Adrenal gland (tissue), 9 donors: ENCODE measurements at regions not wholly inside any gene's neighbourhood (a gene's known extent, or its start where the extent isn't known, plus 50 kb on each side); places are given as distances from the start of the nearest gene placed in this dataset.

Experiments
- DNase-seq, 7 donors: peaks; one replicate each; pipeline ENCODE4 v3.0.0-alpha.2; 2019 to 2020
- H3K27ac ChIP-seq, 5 donors: fragments of 200-600 bp; sonication (generic) in 4 of 5; 1 replicate in 3 of 5; 2 replicates in 2 of 5; pipeline versions ENCODE4 v1.5.1 to v1.8.0; 2016 to 2020; ENCODE audit warnings: mild to moderate bottlenecking in 1 of 5
- H3K27me3 ChIP-seq: fragments of 200-600 bp; 2 replicates; pipeline ENCODE4 v1.8.0; 2021
- H3K36me3 ChIP-seq, 2 donors: fragments of 200-600 bp; replicated peaks in 1 of 2; 1 replicate in 1 of 2; 2 replicates in 1 of 2; pipeline versions ENCODE4 v1.5.1 to v1.8.0; 2018 to 2022
- H3K4me1 ChIP-seq, 2 donors: fragments of 200-600 bp; replicated peaks in 1 of 2; 1 replicate in 1 of 2; 2 replicates in 1 of 2; pipeline versions ENCODE4 v1.5.1 to v1.8.0; 2018 to 2021
- H3K4me3 ChIP-seq, 4 donors: fragments of 200-600 bp; sonication (generic) in 3 of 4; one replicate each; pipeline ENCODE4 v1.5.1; 2016 to 2018
- H3K9me3 ChIP-seq, 3 donors: fragments of 200-600 bp; sonication (generic) in 1 of 3; replicated peaks in 1 of 3; 1 replicate in 2 of 3; 2 replicates in 1 of 3; pipeline versions ENCODE4 v1.5.1 to v1.8.0; 2016 to 2021
- POLR2A ChIP-seq, 2 donors: fragments of 450-650 bp; IDR thresholded peaks; one replicate each; pipeline ENCODE4 v1.6.1; 2017; ENCODE audit warnings: antibody characterized with exemption in 2 of 2, mild to moderate bottlenecking in 2 of 2, moderate library complexity in 1 of 2
- WGBS, 4 donors: extraction: QIAGEN DNeasy Blood & Tissue Kit in 2 of 4; methylation state at CpG; one replicate each; pipeline versions ENCODE4 v1.1.5 to v1.1.7; 2013 to 2017; 5-methylcytosine and 5-hydroxymethylcytosine counted together
- intact Hi-C, 2 donors: fragments of 100-400 bp; cut with DNase I; formaldehyde crosslinking; loops; one replicate each; pipeline versions ENCODE4 v1.14.1 to v1.15.0; 2022 to 2023
- TF ChIP-seq, protein P1 (sequence below), 6 experiments: fragments of 450-650 bp in 4 of 6; fragments of 200-600 bp in 2 of 6; sonication (generic) in 1 of 6; IDR thresholded peaks; 1 replicate in 5 of 6; 2 replicates in 1 of 6; pipeline versions ENCODE4 v1.5.1 to v1.8.0; 2016 to 2021; ENCODE audit warnings: antibody characterized with exemption in 6 of 6, mild to moderate bottlenecking in 2 of 6, moderate library complexity in 1 of 6
- donor health status: healthy with polysubstance abuse.
- donor health status: Bipolar disorder and iron deficiency.
- donor health status: DM: yes; HTN: yes; CAD: no.
- donor health status: DM: no; HTN: no; CAD: no.
- donor health status: DM: no; HTN: no; CAD: no.

GRCh38 chr1:5272325-5272724 lies 617.9 kb downstream of the AJAP1 start:
- Histone ChIP-seq H3K9me3 (no peaks in the 10 kb centered on the region), H3K27me3 (peaks cover 8% of the 10 kb centered on the region), H3K4me1 (no peaks in the 10 kb centered on the region), H3K4me3 (no peak overlapping the region), H3K27ac (no peak overlapping the region), H3K36me3 (no peaks in the 10 kb centered on the region)
- DNase-seq: no peak
- WGBS, 4 donors: 56 to 67% (median 60%) methylated on average over 7 of the region's 7 CpGs
- no peak for TF ChIP-seq POLR2A (IDR thresholded peaks at IDR 0.05)
- TF ChIP-seq, protein P1, sequence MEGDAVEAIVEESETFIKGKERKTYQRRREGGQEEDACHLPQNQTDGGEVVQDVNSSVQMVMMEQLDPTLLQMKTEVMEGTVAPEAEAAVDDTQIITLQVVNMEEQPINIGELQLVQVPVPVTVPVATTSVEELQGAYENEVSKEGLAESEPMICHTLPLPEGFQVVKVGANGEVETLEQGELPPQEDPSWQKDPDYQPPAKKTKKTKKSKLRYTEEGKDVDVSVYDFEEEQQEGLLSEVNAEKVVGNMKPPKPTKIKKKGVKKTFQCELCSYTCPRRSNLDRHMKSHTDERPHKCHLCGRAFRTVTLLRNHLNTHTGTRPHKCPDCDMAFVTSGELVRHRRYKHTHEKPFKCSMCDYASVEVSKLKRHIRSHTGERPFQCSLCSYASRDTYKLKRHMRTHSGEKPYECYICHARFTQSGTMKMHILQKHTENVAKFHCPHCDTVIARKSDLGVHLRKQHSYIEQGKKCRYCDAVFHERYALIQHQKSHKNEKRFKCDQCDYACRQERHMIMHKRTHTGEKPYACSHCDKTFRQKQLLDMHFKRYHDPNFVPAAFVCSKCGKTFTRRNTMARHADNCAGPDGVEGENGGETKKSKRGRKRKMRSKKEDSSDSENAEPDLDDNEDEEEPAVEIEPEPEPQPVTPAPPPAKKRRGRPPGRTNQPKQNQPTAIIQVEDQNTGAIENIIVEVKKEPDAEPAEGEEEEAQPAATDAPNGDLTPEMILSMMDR (IDR thresholded peaks at IDR 0.05): no peak
- intact Hi-C loops: no loop called here

DNA sequence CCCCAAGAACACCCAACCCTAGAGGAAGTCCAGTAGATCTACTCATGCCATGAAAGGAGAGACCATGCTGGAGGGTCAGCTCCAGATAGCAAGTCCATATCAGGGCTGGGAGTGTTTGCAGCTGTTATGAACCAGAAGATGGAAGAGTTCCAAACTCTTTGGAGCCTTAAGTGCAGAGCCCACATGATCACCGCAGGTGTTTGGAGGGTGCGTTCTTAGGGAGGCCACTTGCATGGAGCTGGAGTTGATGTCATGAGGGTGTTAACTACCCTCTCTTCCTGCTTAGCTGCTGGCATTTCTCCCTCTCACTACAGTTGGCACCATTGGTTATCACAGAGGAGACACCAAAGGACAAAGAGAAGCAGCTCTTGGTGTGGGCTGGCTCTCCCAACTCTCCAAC lies 616.9 kb downstream of the AJAP1 start:
- no peak for DNase-seq
- TF ChIP-seq, protein P1 (IDR thresholded peaks at IDR 0.05): no peak
- no peak for TF ChIP-seq POLR2A (IDR thresholded peaks at IDR 0.05)
- Histone ChIP-seq H3K9me3 (no peaks in the 10 kb centered on the region), H3K36me3 (no peaks in the 10 kb centered on the region), H3K27ac (no peak overlapping the region), H3K27me3 (peaks cover 8% of the 10 kb centered on the region), H3K4me3 (no peak overlapping the region), H3K4me1 (no peaks in the 10 kb centered on the region)
- intact Hi-C loops: no loop called here
- WGBS, 4 donors: 69 to 92% (median 77%) methylated on average over 2 of the region's 2 CpGs

- Histone ChIP-seq H3K9me3 (no peaks in the 10 kb centered on the region), H3K27ac (no peak overlapping the region), H3K36me3 (no peaks in the 10 kb centered on the region), H3K27me3 (peaks cover 4% of the 10 kb centered on the region), H3K4me3 (no peak overlapping the region), H3K4me1 (no peaks in the 10 kb centered on the region)
- TF ChIP-seq, protein P1 (IDR thresholded peaks at IDR 0.05): no peak
- TF ChIP-seq POLR2A (IDR thresholded peaks at IDR 0.05): no peak
- no peak for DNase-seq
- intact Hi-C loops: no loop called here
- 96 to 100% (median 97%) methylated on average over 1 to 3 of the region's 3 CpGs for WGBS, 4 donors
Measured at GRCh38 chr1:5269901-5270300, 615.5 kb downstream of the AJAP1 start.

DNA sequence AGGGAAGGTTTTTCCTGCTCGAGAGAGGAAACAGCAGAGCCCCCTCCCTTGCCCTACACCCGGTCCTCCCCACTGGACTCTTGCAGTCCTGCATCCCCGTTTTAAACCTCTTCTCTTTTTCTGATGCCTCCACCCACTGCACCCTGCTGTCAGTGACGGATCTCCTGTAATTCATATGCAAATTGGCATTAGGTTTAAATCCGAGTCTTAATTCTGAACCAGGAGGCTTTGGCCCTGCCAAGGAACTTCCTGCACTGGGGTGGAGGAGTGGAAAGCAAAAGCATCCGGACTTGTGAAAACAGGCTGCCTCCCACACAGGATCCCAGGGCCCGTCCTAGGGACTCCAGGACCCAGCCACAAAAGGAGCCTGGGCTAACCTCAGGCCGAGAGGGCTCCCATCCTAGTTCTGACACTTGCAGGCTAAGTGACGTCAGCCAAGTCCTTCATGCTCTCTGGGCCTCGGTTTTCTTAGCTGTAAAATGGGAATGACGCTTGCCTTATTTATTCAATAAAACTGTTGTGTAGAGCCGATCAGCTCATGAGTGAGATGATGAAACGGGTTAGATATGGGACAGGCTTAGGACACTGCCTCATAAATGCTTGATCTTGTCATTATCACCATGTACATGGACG lies 613.3 kb downstream of the AJAP1 start:
- 47 to 53% (median 47%) methylated on average over 10 to 14 of the region's 14 CpGs for WGBS, 4 donors
- no peak for DNase-seq
- Histone ChIP-seq H3K4me3 (no peak overlapping the region), H3K27ac (no peak overlapping the region), H3K36me3 (no peaks in the 10 kb centered on the region), H3K27me3 (peaks cover 4% of the 10 kb centered on the region), H3K9me3 (no peaks in the 10 kb centered on the region), H3K4me1 (no peaks in the 10 kb centered on the region)
- TF ChIP-seq POLR2A (IDR thresholded peaks at IDR 0.05): no peak
- TF ChIP-seq, protein P1 (IDR thresholded peaks at IDR 0.05): no peak
- intact Hi-C loops: no loop called here
